GM19025 (cell line): ENCODE measurements at regions not wholly inside any gene's neighbourhood (a gene's known extent, or its start where the extent isn't known, plus 50 kb on each side); places are given as distances from the start of the nearest gene placed in this dataset.

Source experiments
- ATAC-seq: cut with Tn5 transposase; IDR thresholded peaks from one replicate; pipeline ENCODE4 v1.9.1; 2021; ENCODE audit warnings: mild to moderate bottlenecking, low read depth, moderate library complexity; ENCODE audit not compliant: unreplicated experiment

- ATAC-seq = no peak
Measured at GRCh38 chr2:38174131-38174530, 98.2 kb upstream of the CYP1B1 start.

- no peak for ATAC-seq
Measured at GRCh38 chr2:38173683-38174082, 97.7 kb upstream of the CYP1B1 start.

- ATAC-seq = no peak
Measured at GRCh38 chr2:38171208-38171855, 95.4 kb upstream of the CYP1B1 start.

GRCh38 chr2:38170733-38171132 is 94.8 kb upstream of the CYP1B1 start:
- no peak for ATAC-seq

- no peak for ATAC-seq
Measured at GRCh38 chr2:38170067-38170466, 94.1 kb upstream of the CYP1B1 start.

- ATAC-seq = no peak
Measured at GRCh38 chr2:38168710-38169480, 92.9 kb upstream of the CYP1B1 start.

GRCh38 chr2:38167968-38168350 is 92.0 kb upstream of the CYP1B1 start:
- ATAC-seq = no peak

GRCh38 chr2:38165698-38166097 is 89.7 kb upstream of the CYP1B1 start:
- ATAC-seq = no peak

GRCh38 chr2:38164881-38165280 is 88.9 kb upstream of the CYP1B1 start:
- ATAC-seq = peak; percentile 87

- no peak for ATAC-seq
Measured at GRCh38 chr2:38163579-38163978, 87.6 kb upstream of the CYP1B1 start.

GRCh38 chr2:38163006-38163405 is 87.1 kb upstream of the CYP1B1 start:
- ATAC-seq = no peak

GRCh38 chr2:38160516-38160915 is 84.6 kb upstream of the CYP1B1 start:
- no peak for ATAC-seq

- ATAC-seq = no peak
Measured at GRCh38 chr2:38159597-38159996, 83.6 kb upstream of the CYP1B1 start.

- ATAC-seq = no peak
Measured at GRCh38 chr2:38159191-38159590, 83.2 kb upstream of the CYP1B1 start.

- no peak for ATAC-seq
Measured at GRCh38 chr2:38158378-38159118, 82.6 kb upstream of the CYP1B1 start.

GRCh38 chr2:38156436-38156835 is 80.5 kb upstream of the CYP1B1 start:
- no peak for ATAC-seq

- no peak for ATAC-seq
Measured at GRCh38 chr2:38155015-38155414, 79.1 kb upstream of the CYP1B1 start.

GRCh38 chr2:38154395-38154794 is 78.4 kb upstream of the CYP1B1 start:
- no peak for ATAC-seq

- no peak for ATAC-seq
Measured at GRCh38 chr2:38153476-38154135, 77.7 kb upstream of the CYP1B1 start.

GRCh38 chr2:38152913-38153312 is 77.0 kb upstream of the CYP1B1 start:
- ATAC-seq = no peak

GRCh38 chr2:38152035-38152434 is 76.1 kb upstream of the CYP1B1 start:
- ATAC-seq = no peak
